H1 (cell line): ENCODE measurements at regions not wholly inside any gene's neighbourhood (a gene's known extent, or its start where the extent isn't known, plus 50 kb on each side); places are given as distances from the start of the nearest gene placed in this dataset.

Experiments
- CTCF ChIA-PET: fragments of 300-600 bp; sonication (Branson Sonifier 250); formaldehyde crosslinking; loops from one replicate; lab custom pipeline; 2021; ENCODE audit not compliant: partially characterized antibody; lab: Charles Lee
- POLR2A ChIA-PET: fragments of 300-600 bp; sonication (Branson Sonifier 250); formaldehyde crosslinking; loops from one replicate; lab custom pipeline; 2021; ENCODE audit warnings: inconsistent platforms; ENCODE audit not compliant: partially characterized antibody; lab: Charles Lee
- DNase-seq, 2 experiments: peaks; one replicate each; pipeline versions ENCODE4 v3.0.0 to v3.0.0-alpha.2; 2010 to 2022; ENCODE audit warnings: low spot score in 2 of 2, low read depth in 1 of 2, mixed read lengths in 1 of 2
- FAIRE-seq: peaks from 2 replicates; lab custom pipeline; 2011; peaks lifted over from hg19 to GRCh38; lab: Jason Lieb, UNC
- H2AFZ ChIP-seq: 2 replicates; pipeline ENCODE4 v1.8.1; 2012; ENCODE audit warnings: low read length, inconsistent platforms
- H2AK5ac ChIP-seq: 2 replicates; pipeline ENCODE4 v1.6.1; 2013; ENCODE audit warnings: low read depth, low read length
- H2BK120ac ChIP-seq: replicated peaks from 2 replicates; pipeline ENCODE3; 2013; ENCODE audit warnings: low read depth, low read length, inconsistent platforms
- H2BK12ac ChIP-seq: 2 replicates; pipeline ENCODE4 v1.6.1; 2013; ENCODE audit warnings: low read depth, low read length
- H2BK15ac ChIP-seq: 2 replicates; pipeline ENCODE4 v1.6.1; 2013; ENCODE audit warnings: low read length
- H2BK20ac ChIP-seq: 2 replicates; pipeline ENCODE4 v1.6.1; 2013; ENCODE audit warnings: low read length
- H2BK5ac ChIP-seq: 2 replicates; pipeline ENCODE4 v1.6.1; 2013; ENCODE audit warnings: low read depth, low read length
- H3K14ac ChIP-seq: 2 replicates; pipeline ENCODE4 v1.6.1; 2013; ENCODE audit warnings: inconsistent platforms; ENCODE audit not compliant: insufficient read length
- H3K18ac ChIP-seq: 2 replicates; pipeline ENCODE4 v1.6.1; 2013; ENCODE audit warnings: low read length; ENCODE audit errors: extremely low read depth
- H3K23ac ChIP-seq: 2 replicates; pipeline ENCODE4 v1.6.1; 2013; ENCODE audit warnings: inconsistent platforms; ENCODE audit not compliant: insufficient read length
- H3K23me2 ChIP-seq: 2 replicates; pipeline ENCODE4 v1.6.1; 2013; ENCODE audit warnings: low read depth, low read length
- H3K27ac ChIP-seq: 2 replicates; pipeline ENCODE4 v1.6.1; 2011; ENCODE audit warnings: low read depth, low read length, inconsistent platforms
- H3K27me3 ChIP-seq, 4 experiments: replicated peaks in 1 of 4; 1 replicate in 1 of 4; 2 replicates in 3 of 4; pipeline versions ENCODE4 v1.6.1 to v1.8.1; 2011 to 2013; ENCODE audit warnings: low read length in 3 of 4, mild to moderate bottlenecking in 3 of 4, inconsistent platforms in 2 of 4, mixed read lengths in 2 of 4, moderate library complexity in 1 of 4; ENCODE audit not compliant: control insufficient read depth in 3 of 4, insufficient read depth in 3 of 4; ENCODE audit errors: extremely low read depth in 1 of 4
- H3K36me3 ChIP-seq, 4 experiments: 2 replicates each; pipeline versions ENCODE4 v1.6.1 to v1.8.1; 2011 to 2013; ENCODE audit warnings: mild to moderate bottlenecking in 4 of 4, low read length in 3 of 4, moderate library complexity in 2 of 4, control low read depth in 1 of 4, inconsistent platforms in 1 of 4; ENCODE audit not compliant: insufficient read depth in 4 of 4, control insufficient read depth in 2 of 4
- H3K4ac ChIP-seq: replicated peaks from 2 replicates; pipeline ENCODE3; 2013; ENCODE audit warnings: low read length, low read depth, mixed read lengths, inconsistent platforms; ENCODE audit not compliant: insufficient read length
- H3K4me1 ChIP-seq, 4 experiments: replicated peaks in 1 of 4; 1 replicate in 1 of 4; 2 replicates in 3 of 4; pipeline versions ENCODE4 v1.6.1 to v1.8.1; 2011 to 2013; ENCODE audit warnings: low read length in 3 of 4, inconsistent platforms in 2 of 4, mixed read lengths in 1 of 4; ENCODE audit not compliant: insufficient read depth in 4 of 4, control insufficient read depth in 3 of 4
- H3K4me2 ChIP-seq, 2 experiments: 2 replicates each; pipeline versions ENCODE4 v1.6.1 to v1.8.1; 2011 to 2013; ENCODE audit warnings: low read depth in 2 of 2, low read length in 2 of 2, control low read depth in 1 of 2, inconsistent platforms in 1 of 2, mild to moderate bottlenecking in 1 of 2; ENCODE audit not compliant: insufficient read depth in 1 of 2
- H3K4me3 ChIP-seq, 4 experiments: fragments of 200-600, 300-600 bp in 1 of 4; sonication (generic), shearing (Covaris generic), sonication (Bioruptor Twin) in 1 of 4; 2 replicates each; pipeline versions ENCODE4 v1.5.1 to v1.8.1; 2011 to 2016; ENCODE audit warnings: low read length in 4 of 4, low read depth in 3 of 4, control low read depth in 2 of 4, inconsistent platforms in 2 of 4, mild to moderate bottlenecking in 2 of 4, mixed read lengths in 1 of 4, moderate library complexity in 1 of 4; ENCODE audit not compliant: insufficient read depth in 2 of 4; ENCODE audit errors: extremely low read depth in 1 of 4
- H3K56ac ChIP-seq: replicated peaks from 2 replicates; pipeline ENCODE3; 2013; ENCODE audit warnings: low read depth, mild to moderate bottlenecking, mixed read lengths, low read length, inconsistent platforms; ENCODE audit not compliant: insufficient read length
- H3K79me1 ChIP-seq: 2 replicates; pipeline ENCODE4 v1.6.1; 2013; ENCODE audit warnings: low read depth, low read length, control low read depth
- H3K79me2 ChIP-seq, 2 experiments: 2 replicates each; pipeline versions ENCODE4 v1.6.1 to v1.8.1; 2012 to 2013; ENCODE audit warnings: low read length in 2 of 2, mild to moderate bottlenecking in 2 of 2, inconsistent platforms in 1 of 2; ENCODE audit not compliant: insufficient read depth in 2 of 2, control insufficient read depth in 1 of 2
- H3K9ac ChIP-seq, 4 experiments: replicated peaks in 1 of 4; 1 replicate in 1 of 4; 2 replicates in 3 of 4; pipeline versions ENCODE4 v1.6.1 to v1.8.1; 2011 to 2013; ENCODE audit warnings: low read depth in 3 of 4, low read length in 3 of 4, control low read depth in 2 of 4, mild to moderate bottlenecking in 2 of 4, moderate library complexity in 2 of 4, inconsistent platforms in 1 of 4; ENCODE audit errors: extremely low read depth in 1 of 4
- H3K9me3 ChIP-seq, 2 experiments: 2 replicates each; pipeline versions ENCODE4 v1.6.1 to v1.8.1; 2012 to 2013; ENCODE audit warnings: mild to moderate bottlenecking in 2 of 2, moderate library complexity in 2 of 2, control low read depth in 1 of 2, inconsistent platforms in 1 of 2, low read depth in 1 of 2, low read length in 1 of 2, mixed read lengths in 1 of 2; ENCODE audit not compliant: insufficient read depth in 2 of 2
- H4K20me1 ChIP-seq, 2 experiments: replicated peaks in 1 of 2; 2 replicates each; pipeline versions ENCODE3 to v1.8.1; 2011 to 2013; ENCODE audit warnings: inconsistent platforms in 2 of 2, low read length in 2 of 2, mild to moderate bottlenecking in 1 of 2; ENCODE audit not compliant: insufficient read depth in 2 of 2, control insufficient read depth in 1 of 2
- H4K5ac ChIP-seq: 2 replicates; pipeline ENCODE4 v1.6.1; 2013; ENCODE audit warnings: low read length, low read depth, mixed read lengths, inconsistent platforms; ENCODE audit not compliant: insufficient read length
- H4K8ac ChIP-seq: 2 replicates; pipeline ENCODE4 v1.8.0; 2013; ENCODE audit warnings: mild to moderate bottlenecking, moderate library complexity, low read length, inconsistent platforms; ENCODE audit not compliant: insufficient read depth; ENCODE audit errors: extremely low read depth
- H4K91ac ChIP-seq: replicated peaks from 2 replicates; pipeline ENCODE3; 2013; ENCODE audit warnings: low read length, mixed read lengths, inconsistent platforms; ENCODE audit not compliant: insufficient read length
- CHD2 ChIP-seq: IDR thresholded peaks from 2 replicates; pipeline ENCODE4 v1.6.1; 2012; ENCODE audit warnings: low read length, improper control_type of control experiment
- FOSL1 ChIP-seq: IDR thresholded peaks from 2 replicates; pipeline ENCODE4 v1.6.1; 2011; ENCODE audit warnings: mild to moderate bottlenecking, low read depth, low read length, moderate library complexity; ENCODE audit not compliant: insufficient read depth
- KDM1A ChIP-seq: fragments of 200-600, 300-600 bp; sonication (generic); IDR thresholded peaks from 2 replicates; pipeline ENCODE4 v1.7.1; 2016; ENCODE audit warnings: mild to moderate bottlenecking, low read length, borderline replicate concordance
- TEAD4 ChIP-seq: IDR thresholded peaks from 2 replicates; pipeline ENCODE4 v1.6.1; 2012; ENCODE audit warnings: low read depth, low read length, inconsistent platforms, mixed read lengths
- whole genome bisulfite sequencing, 2 experiments: shearing (Covaris generic) in 1 of 2; methylation state at CpG; one replicate each; pipeline versions ENCODE4 v1.1.6 to v1.1.7; 2013 to 2015; ENCODE audit warnings: low lambda C conversion rate in 2 of 2, mixed read lengths in 2 of 2, inconsistent platforms in 1 of 2, low coverage in 1 of 2, missing lambda C conversion rate in 1 of 2; ENCODE audit not compliant: insufficient replicate concordance in 2 of 2, insufficient coverage in 1 of 2, insufficient read length in 1 of 2; ENCODE audit errors: extremely low coverage in 1 of 2, missing lambda C conversion rate in 1 of 2; 5-methylcytosine and 5-hydroxymethylcytosine counted together

- H3K36me3 ChIP-seq: no peaks in the 10 kb centered on the region
- peaks cover 0 to 3% (median 1%) of the 10 kb centered on the region in 4 experiments; a peak in 2 of 7 replicates for H3K4me1 ChIP-seq
- no peaks in the 10 kb centered on the region for H3K79me2 ChIP-seq
- no peak overlapping the region for H3K27ac ChIP-seq
- H2BK5ac ChIP-seq: no peak overlapping the region
- no peak overlapping the region for H2BK120ac ChIP-seq
- H3K14ac ChIP-seq: no peak overlapping the region
- no peak overlapping the region for H2BK20ac ChIP-seq
- no peak overlapping the region for H3K9ac ChIP-seq
- H4K20me1 ChIP-seq: no peaks in the 10 kb centered on the region
- H3K4ac ChIP-seq: no peak overlapping the region
- H2BK12ac ChIP-seq: no peak overlapping the region
- DNase-seq (no peak), FAIRE-seq (no peak)
- POLR2A ChIA-PET: no interaction called here
- H3K18ac ChIP-seq: no peak overlapping the region
- no peak overlapping the region for H2BK15ac ChIP-seq
- H4K91ac ChIP-seq: no peak overlapping the region
- H4K5ac ChIP-seq: no peak overlapping the region
- no peak overlapping the region for H4K8ac ChIP-seq
- no peaks in the 10 kb centered on the region for H3K23me2 ChIP-seq
- no peaks in the 10 kb centered on the region for H3K9me3 ChIP-seq
- H3K4me3 ChIP-seq: no peak overlapping the region
- H3K4me2 ChIP-seq: no peak overlapping the region
- H3K56ac ChIP-seq: no peak overlapping the region
- TF ChIP-seq FOSL1 (no peak), CHD2 (no peak), TEAD4 (no peak), KDM1A (no peak)
- H3K79me1 ChIP-seq: no peaks in the 10 kb centered on the region
- H3K27me3 ChIP-seq: no peaks in the 10 kb centered on the region
- no peak overlapping the region for H2AK5ac ChIP-seq
- CTCF ChIA-PET: no interaction called here
- 94% methylated on average over 2 of the region's 2 CpGs; no CpG with 5 or more reads in 1 of the 2 experiments for WGBS, 2 experiments
- H3K23ac ChIP-seq: no peak overlapping the region
- 0 out of 2 replicates have a peak overlapping the region, but pooled peaks have one; percentile 33 for H2AFZ ChIP-seq
These were observed 87.7 kb upstream of the TLL1 start for GRCh38 chr4:165785337-165785736.
